GM10266 (cell line): ENCODE measurements at regions not wholly inside any gene's neighbourhood (a gene's known extent, or its start where the extent isn't known, plus 50 kb on each side); places are given as distances from the start of the nearest gene placed in this dataset.
"Not testable (repeated sequence)": the region's sequence is repeated elsewhere in the genome, so short reads cannot be mapped to it uniquely, and the experiment has no call there.

Source experiments
- DNase-seq: peaks from one replicate; pipeline ENCODE4 v3.0.0; 2012; ENCODE audit errors: extremely low spot score
- TF ChIP-seq, protein P1 (sequence below): IDR thresholded peaks from 2 replicates; pipeline ENCODE4 v1.5.1; 2012; ENCODE audit warnings: mild to moderate bottlenecking, low read depth; ENCODE audit not compliant: control insufficient read depth, insufficient read depth; ENCODE audit errors: missing control alignments

DNA sequence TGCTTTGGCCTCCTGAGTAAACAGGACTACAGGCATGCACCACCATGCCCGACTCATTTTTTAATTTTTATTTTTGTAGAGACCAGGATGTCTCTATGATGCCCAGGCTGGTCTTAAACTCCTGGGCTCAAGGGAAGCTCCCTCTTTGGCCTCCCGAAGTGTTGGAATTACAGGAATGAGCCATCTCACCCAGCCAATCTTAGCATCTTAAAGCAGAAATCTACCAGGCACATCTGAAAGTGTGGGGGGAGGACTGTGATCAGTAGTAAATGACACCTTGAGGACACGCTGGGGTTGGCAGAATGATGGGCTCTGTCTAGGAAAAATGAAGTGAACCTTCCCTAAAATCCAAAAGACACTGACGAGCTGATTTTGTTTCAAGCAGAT lies 149.2 kb downstream of the SPATA18 start:
- TF ChIP-seq, protein P1, sequence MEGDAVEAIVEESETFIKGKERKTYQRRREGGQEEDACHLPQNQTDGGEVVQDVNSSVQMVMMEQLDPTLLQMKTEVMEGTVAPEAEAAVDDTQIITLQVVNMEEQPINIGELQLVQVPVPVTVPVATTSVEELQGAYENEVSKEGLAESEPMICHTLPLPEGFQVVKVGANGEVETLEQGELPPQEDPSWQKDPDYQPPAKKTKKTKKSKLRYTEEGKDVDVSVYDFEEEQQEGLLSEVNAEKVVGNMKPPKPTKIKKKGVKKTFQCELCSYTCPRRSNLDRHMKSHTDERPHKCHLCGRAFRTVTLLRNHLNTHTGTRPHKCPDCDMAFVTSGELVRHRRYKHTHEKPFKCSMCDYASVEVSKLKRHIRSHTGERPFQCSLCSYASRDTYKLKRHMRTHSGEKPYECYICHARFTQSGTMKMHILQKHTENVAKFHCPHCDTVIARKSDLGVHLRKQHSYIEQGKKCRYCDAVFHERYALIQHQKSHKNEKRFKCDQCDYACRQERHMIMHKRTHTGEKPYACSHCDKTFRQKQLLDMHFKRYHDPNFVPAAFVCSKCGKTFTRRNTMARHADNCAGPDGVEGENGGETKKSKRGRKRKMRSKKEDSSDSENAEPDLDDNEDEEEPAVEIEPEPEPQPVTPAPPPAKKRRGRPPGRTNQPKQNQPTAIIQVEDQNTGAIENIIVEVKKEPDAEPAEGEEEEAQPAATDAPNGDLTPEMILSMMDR, result no peak
- DNase-seq, result no peak

GRCh38 chr4:52201715-52202114 lies 150.6 kb downstream of the SPATA18 start:
- DNase-seq, result no peak
- TF ChIP-seq, protein P1, result no peak

- TF ChIP-seq, protein P1, result no peak
- no peak for DNase-seq
Measured at GRCh38 chr4:52202251-52202779, 151.2 kb downstream of the SPATA18 start.

DNA sequence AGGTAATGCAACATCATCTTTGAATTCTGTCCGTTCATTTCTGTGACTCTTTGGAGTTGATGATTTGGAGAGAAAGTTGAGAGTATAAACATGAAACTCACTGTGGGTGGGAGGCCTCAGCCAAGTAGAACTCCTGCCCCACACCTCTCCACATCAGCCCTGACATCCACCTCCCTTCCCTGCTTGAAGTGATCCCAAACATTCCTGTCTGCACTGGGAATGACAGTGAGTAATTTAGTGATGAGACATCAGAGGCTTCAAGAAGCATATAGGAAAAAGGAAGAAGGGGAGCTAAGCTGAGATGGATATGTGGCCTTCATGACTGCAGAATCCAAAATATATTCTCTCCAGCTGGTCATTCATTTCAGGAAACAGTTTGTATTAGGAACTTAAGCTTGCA lies 151.8 kb downstream of the SPATA18 start:
- TF ChIP-seq, protein P1, result no peak
- no peak for DNase-seq

GRCh38 chr4:52203351-52203750 lies 152.2 kb downstream of the SPATA18 start:
- TF ChIP-seq, protein P1, result no peak
- no peak for DNase-seq

DNA sequence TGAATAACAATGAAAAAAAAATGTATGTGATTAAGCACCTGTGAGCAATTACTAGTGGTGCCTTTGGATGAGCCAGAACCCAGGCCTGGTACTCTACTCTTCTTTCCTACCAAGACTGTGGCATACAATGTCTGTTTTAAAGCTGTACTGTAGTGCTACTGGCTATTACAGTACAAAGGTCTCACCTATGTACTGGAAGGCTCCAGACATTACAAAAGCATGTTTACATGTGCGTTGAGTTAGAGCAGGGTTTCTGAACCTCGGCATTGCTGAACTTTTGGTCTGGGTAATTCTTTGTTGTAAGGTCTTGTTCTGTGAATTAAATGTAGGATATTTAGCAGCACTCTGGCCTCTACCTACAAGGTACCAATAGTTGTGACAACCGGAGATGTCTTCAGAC lies 153.8 kb downstream of the SPATA18 start:
- DNase-seq, result no peak
- TF ChIP-seq, protein P1, result no peak

GRCh38 chr4:52207146-52207545 lies 156.0 kb downstream of the SPATA18 start:
- DNase-seq, result not testable (repeated sequence)

- TF ChIP-seq, protein P1, result no peak
- DNase-seq, result no peak
Measured at GRCh38 chr4:52212702-52213101, 161.6 kb downstream of the SPATA18 start.
